Spleen (tissue), 11 donors: ENCODE measurements at regions not wholly inside any gene's neighbourhood (a gene's known extent, or its start where the extent isn't known, plus 50 kb on each side); places are given as distances from the start of the nearest gene placed in this dataset.

Experiments
- DNase-seq: peaks from one replicate; pipeline ENCODE4 v3.0.0-alpha.2; 2020
- H3K27ac ChIP-seq, 8 donors: fragments of 200-600 bp; sonication (generic) in 7 of 8; 1 replicate in 4 of 8; 2 replicates in 4 of 8; pipeline versions ENCODE4 v1.5.0 to v1.8.0; 2016 to 2021; ENCODE audit warnings: inconsistent platforms in 4 of 8, mild to moderate bottlenecking in 4 of 8, moderate library complexity in 1 of 8
- H3K27me3 ChIP-seq, 7 donors: fragments of 200-600 bp; sonication (generic) in 6 of 7; replicated peaks in 1 of 7; 1 replicate in 4 of 7; 2 replicates in 3 of 7; pipeline versions ENCODE4 v1.5.0 to v1.8.0; 2016 to 2021; ENCODE audit warnings: inconsistent platforms in 3 of 7, mild to moderate bottlenecking in 1 of 7
- H3K36me3 ChIP-seq, 6 donors: fragments of 200-600 bp; sonication (generic) in 5 of 6; 1 replicate in 4 of 6; 2 replicates in 2 of 6; pipeline versions ENCODE4 v1.5.0 to v1.8.0; 2016 to 2021; ENCODE audit warnings: inconsistent platforms in 2 of 6
- H3K4me1 ChIP-seq, 6 donors: fragments of 200-600 bp; sonication (generic) in 5 of 6; 1 replicate in 3 of 6; 2 replicates in 3 of 6; pipeline versions ENCODE4 v1.5.0 to v1.8.0; 2016 to 2021; ENCODE audit warnings: inconsistent platforms in 3 of 6
- H3K4me3 ChIP-seq, 8 donors: fragments of 200-600 bp; sonication (generic) in 7 of 8; 1 replicate in 4 of 8; 2 replicates in 4 of 8; pipeline versions ENCODE4 v1.5.0 to v1.8.0; 2016 to 2021; ENCODE audit warnings: inconsistent platforms in 4 of 8, mild to moderate bottlenecking in 4 of 8, moderate library complexity in 2 of 8
- H3K9me3 ChIP-seq, 8 donors: fragments of 200-600 bp; sonication (generic) in 7 of 8; 1 replicate in 4 of 8; 2 replicates in 4 of 8; pipeline versions ENCODE4 v1.5.0 to v1.8.0; 2016 to 2021; ENCODE audit warnings: inconsistent platforms in 4 of 8
- POLR2A ChIP-seq, 3 donors: fragments of 450-650 bp; IDR thresholded peaks; one replicate each; pipeline ENCODE4 v1.5.1; 2017; ENCODE audit warnings: antibody characterized with exemption in 3 of 3, mild to moderate bottlenecking in 1 of 3
- POLR2AphosphoS5 ChIP-seq, 3 donors: sonication (generic); formaldehyde crosslinking; IDR thresholded peaks; one replicate each; pipeline ENCODE4 v1.5.1; 2017; ENCODE audit warnings: antibody characterized with exemption in 3 of 3
- WGBS, 5 donors: extraction: QIAGEN DNeasy Blood & Tissue Kit in 3 of 5; methylation state at CpG; one replicate each; pipeline versions ENCODE4 v1.1.5 to v1.1.7; 2013 to 2018; 5-methylcytosine and 5-hydroxymethylcytosine counted together
- intact Hi-C: fragments of 100-400 bp; cut with DNase I; formaldehyde crosslinking; loops from one replicate; pipeline ENCODE4 v1.15.0; 2023; ENCODE audit warnings: low total_unique reads
- TF ChIP-seq, protein P1 (sequence below), 11 experiments: fragments of 200-600 bp in 7 of 11; fragments of 450-650 bp in 4 of 11; sonication (generic) in 4 of 11; IDR thresholded peaks in 8 of 11; conservative IDR thresholded peaks in 3 of 11; 1 replicate in 7 of 11; 2 replicates in 4 of 11; pipeline versions ENCODE4 v1.4.0 to v1.8.0; 2016 to 2021; ENCODE audit warnings: antibody characterized with exemption in 11 of 11, inconsistent platforms in 4 of 11, mild to moderate bottlenecking in 1 of 11
- donor health status: healthy with polysubstance abuse.
- donor health status: DM: no; HTN: no; CAD: no; lungs with moderate emphysema.
- donor health status: DM: no; HTN: no; CAD: no.
- donor health status: Bipolar disorder and iron deficiency.
- donor health status: healthy.
- donor health status: DM: no; HTN: no; CAD: no.
- donor health status: DM: yes; HTN: yes; CAD: no.

DNA sequence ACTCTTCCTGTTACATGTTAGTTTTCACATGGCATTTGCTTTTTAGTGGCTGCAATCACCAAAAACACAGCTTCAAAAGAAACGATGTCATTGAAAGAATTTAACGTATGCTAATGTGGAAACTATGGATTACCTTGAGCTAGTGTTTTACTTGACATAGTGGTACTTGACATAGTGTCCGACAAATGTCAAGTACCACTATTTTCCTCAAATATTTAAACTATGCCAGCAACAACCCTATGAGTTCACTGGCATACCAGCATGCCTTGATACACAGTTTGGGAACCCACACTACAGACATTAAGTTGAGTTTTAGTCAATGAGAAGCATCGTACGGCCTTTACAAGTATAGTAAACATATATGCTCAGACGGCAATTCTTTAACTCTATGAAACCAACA is 560.3 kb downstream of the GALC start:
- TF ChIP-seq, protein P1, sequence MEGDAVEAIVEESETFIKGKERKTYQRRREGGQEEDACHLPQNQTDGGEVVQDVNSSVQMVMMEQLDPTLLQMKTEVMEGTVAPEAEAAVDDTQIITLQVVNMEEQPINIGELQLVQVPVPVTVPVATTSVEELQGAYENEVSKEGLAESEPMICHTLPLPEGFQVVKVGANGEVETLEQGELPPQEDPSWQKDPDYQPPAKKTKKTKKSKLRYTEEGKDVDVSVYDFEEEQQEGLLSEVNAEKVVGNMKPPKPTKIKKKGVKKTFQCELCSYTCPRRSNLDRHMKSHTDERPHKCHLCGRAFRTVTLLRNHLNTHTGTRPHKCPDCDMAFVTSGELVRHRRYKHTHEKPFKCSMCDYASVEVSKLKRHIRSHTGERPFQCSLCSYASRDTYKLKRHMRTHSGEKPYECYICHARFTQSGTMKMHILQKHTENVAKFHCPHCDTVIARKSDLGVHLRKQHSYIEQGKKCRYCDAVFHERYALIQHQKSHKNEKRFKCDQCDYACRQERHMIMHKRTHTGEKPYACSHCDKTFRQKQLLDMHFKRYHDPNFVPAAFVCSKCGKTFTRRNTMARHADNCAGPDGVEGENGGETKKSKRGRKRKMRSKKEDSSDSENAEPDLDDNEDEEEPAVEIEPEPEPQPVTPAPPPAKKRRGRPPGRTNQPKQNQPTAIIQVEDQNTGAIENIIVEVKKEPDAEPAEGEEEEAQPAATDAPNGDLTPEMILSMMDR (IDR thresholded peaks at IDR 0.05 in 8 of 11, conservative IDR thresholded peaks at IDR 0.05 in 3 of 11): no peak
- TF ChIP-seq POLR2AphosphoS5 (IDR thresholded peaks at IDR 0.05): no peak
- no peak for TF ChIP-seq POLR2A (IDR thresholded peaks at IDR 0.05)
- intact Hi-C loops: no loop called here
- no peak for DNase-seq

DNA sequence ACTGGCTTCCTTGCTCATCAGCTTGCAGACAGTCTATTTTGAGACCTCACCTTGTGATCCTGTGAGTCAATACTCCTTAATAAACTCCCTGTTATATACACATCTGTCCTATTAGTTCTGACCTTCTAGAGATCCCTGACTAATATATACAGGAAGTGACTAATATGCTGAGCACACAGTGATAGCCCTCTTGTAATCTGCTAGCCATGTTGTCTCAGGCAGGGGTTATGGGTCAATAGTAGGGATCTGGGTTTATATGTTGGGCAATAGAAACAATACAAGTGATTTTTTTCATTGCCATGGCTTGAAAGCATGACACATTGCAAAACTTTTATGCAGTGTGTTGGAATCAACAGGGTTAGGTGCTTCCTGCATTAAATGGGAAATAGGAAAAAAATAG is 562.2 kb downstream of the GALC start:
- no peak overlapping the region for H3K4me3 ChIP-seq
- no peaks in the 10 kb centered on the region for H3K4me1 ChIP-seq
- DNase-seq: no peak
- no peaks in the 10 kb centered on the region for H3K27me3 ChIP-seq
- H3K27ac ChIP-seq: no peak overlapping the region
- intact Hi-C loops: no loop called here
- TF ChIP-seq POLR2AphosphoS5 (IDR thresholded peaks at IDR 0.05): no peak
- no peak for TF ChIP-seq POLR2A (IDR thresholded peaks at IDR 0.05)
- TF ChIP-seq, protein P1 (IDR thresholded peaks at IDR 0.05 in 8 of 11, conservative IDR thresholded peaks at IDR 0.05 in 3 of 11): no peak
- peaks cover 0 to 47% (median 19%) of the 10 kb centered on the region in 8 donors for H3K9me3 ChIP-seq
- no peaks in the 10 kb centered on the region for H3K36me3 ChIP-seq

More for the DNA sequence above, 560.3 kb downstream of the GALC start:
- no peaks in the 10 kb centered on the region for H3K27me3 ChIP-seq
- no peaks in the 10 kb centered on the region for H3K4me1 ChIP-seq
- H3K27ac ChIP-seq: no peak overlapping the region
- peaks cover 0 to 47% (median 19%) of the 10 kb centered on the region in 8 donors for H3K9me3 ChIP-seq
- 79 to 95% (median 86%) methylated on average over 6 of the region's 6 CpGs for WGBS, 5 donors
- no peaks in the 10 kb centered on the region for H3K36me3 ChIP-seq
- no peak overlapping the region for H3K4me3 ChIP-seq

DNA sequence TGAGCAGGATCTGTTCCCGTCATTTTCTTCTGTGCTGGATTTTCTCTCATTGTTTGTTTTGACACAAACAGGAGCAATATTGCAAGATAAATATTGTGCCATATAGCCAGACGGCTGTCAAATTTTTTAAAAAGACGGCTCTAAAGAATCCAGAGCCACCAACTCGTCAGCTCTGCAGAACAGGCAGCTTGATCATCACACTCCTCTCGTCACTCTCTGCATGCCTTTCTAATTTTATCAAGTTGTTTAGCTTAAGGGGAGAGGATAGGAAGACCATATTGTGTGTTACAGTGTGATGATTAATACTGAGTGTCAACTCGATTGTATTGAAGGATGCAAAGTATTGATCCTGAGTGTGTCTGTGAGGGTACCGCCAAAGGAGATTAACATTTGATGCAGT is 562.8 kb downstream of the GALC start:
- no peak overlapping the region for H3K27ac ChIP-seq
- TF ChIP-seq, protein P1 (IDR thresholded peaks at IDR 0.05 in 8 of 11, conservative IDR thresholded peaks at IDR 0.05 in 3 of 11): no peak
- TF ChIP-seq POLR2AphosphoS5 (IDR thresholded peaks at IDR 0.05) (no peak), POLR2A (IDR thresholded peaks at IDR 0.05) (no peak)
- H3K9me3 ChIP-seq: peaks cover 0 to 47% (median 19%) of the 10 kb centered on the region in 8 donors
- no peak for DNase-seq
- intact Hi-C loops: no loop called here
- no peaks in the 10 kb centered on the region for H3K36me3 ChIP-seq
- H3K27me3 ChIP-seq: no peaks in the 10 kb centered on the region
- WGBS, 5 donors: 67 to 84% (median 74%) methylated on average over 7 of the region's 7 CpGs
- H3K4me1 ChIP-seq: no peaks in the 10 kb centered on the region
- no peak overlapping the region for H3K4me3 ChIP-seq

DNA sequence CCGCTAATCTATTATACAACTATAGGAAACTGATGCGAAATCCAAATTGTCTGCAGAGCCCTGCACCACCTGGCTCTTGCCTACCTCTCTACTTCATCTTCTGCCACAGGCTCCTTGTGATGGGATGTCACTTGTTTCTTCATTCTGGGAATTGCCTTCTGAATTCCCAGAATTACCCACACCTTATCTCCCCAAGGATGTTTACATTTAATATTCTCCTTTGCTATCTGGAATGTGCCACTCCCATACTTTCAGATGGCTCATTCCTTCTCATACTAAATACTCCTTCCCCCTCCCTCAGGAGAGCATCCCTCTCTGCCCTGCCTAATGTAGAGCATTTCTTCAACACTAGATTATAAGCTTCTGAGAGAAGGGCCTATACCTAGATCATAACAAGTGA is 573.1 kb downstream of the GALC start:
- no peak for TF ChIP-seq POLR2A (IDR thresholded peaks at IDR 0.05)
- no peak for TF ChIP-seq POLR2AphosphoS5 (IDR thresholded peaks at IDR 0.05)
- TF ChIP-seq, protein P1 (IDR thresholded peaks at IDR 0.05 in 8 of 11, conservative IDR thresholded peaks at IDR 0.05 in 3 of 11): no peak
- DNase-seq: no peak
- WGBS, 5 donors: 93 to 98% (median 96%) methylated on average over 2 of the region's 2 CpGs
- Histone ChIP-seq H3K9me3 (peaks cover 0 to 36% (median 23%) of the 10 kb centered on the region in 8 donors), H3K4me3 (no peak overlapping the region), H3K27me3 (no peaks in the 10 kb centered on the region), H3K4me1 (no peaks in the 10 kb centered on the region), H3K27ac (no peak overlapping the region), H3K36me3 (no peaks in the 10 kb centered on the region)
- intact Hi-C loops: no loop called here
